Amniotic epithelial cell (primary cell): ENCODE measurements at regions not wholly inside any gene's neighbourhood (a gene's known extent, or its start where the extent isn't known, plus 50 kb on each side); places are given as distances from the start of the nearest gene placed in this dataset.

Experiments used
- DNase-seq: peaks from one replicate; pipeline ENCODE4 v3.0.0-alpha.2; 2010; ENCODE audit warnings: low read depth

DNA sequence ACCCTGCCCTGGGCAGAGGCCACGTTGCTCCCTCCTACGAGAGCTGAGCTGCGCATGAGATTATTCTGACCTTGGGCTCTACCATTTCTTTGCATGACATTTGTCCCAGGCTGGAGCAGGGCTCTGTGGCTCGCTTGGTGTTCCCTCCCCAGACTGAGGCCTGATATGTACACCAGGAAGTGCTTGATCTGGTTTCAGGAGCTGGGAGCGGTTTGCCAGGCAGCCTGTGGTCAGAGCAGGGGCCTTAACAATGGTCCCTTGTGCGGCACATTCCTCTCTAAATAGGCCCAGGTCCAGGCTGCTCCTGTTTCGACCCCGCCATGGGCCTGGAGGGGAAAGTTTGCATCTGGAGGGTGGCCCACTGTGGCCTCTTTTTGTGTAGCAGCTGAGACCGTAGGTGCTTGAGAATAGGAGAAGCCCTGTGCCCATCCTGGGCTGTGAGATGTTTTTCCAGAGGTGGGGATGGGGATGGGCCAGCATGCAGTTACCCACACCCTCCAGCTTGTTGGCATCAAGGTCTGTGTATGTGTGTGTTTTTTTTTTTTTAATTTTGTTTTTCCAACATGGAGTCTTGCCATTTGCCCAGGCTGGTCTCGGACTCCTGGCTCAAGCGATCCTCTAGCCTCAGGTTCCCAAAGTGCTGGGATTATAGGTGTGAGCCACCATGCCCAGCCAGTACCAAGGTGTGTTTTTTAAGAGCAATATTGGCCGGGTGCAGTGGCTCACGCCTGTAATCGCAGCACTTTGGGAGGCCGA, 253.9 kb downstream of the SEC14L1 start:
- no peak for DNase-seq

DNA sequence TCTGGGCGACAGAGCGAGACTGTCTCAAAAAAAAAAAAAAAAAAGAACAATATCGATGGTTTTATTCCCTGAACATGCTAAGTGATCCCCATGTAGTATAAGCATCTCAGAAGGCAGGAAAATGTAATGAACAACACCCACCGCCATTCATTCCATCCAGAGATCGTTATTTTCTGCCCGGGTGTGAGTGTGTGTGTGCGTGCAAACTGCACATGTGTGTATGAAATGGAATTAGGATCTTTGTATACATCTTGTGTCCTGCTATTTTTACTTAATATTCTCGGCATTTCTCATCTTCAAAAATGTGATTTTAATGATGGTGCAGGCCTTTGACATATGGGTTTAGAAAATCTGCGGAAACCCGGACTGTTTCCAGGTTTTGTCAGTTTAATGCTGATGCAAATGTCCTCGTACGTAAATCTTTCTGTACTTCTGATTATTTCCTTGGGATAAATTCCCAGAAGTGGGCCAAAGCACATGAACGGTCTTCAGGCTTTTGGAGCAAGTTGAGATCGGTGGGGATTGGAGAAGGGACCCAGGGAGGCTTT, 254.8 kb downstream of the SEC14L1 start:
- no peak for DNase-seq

DNA sequence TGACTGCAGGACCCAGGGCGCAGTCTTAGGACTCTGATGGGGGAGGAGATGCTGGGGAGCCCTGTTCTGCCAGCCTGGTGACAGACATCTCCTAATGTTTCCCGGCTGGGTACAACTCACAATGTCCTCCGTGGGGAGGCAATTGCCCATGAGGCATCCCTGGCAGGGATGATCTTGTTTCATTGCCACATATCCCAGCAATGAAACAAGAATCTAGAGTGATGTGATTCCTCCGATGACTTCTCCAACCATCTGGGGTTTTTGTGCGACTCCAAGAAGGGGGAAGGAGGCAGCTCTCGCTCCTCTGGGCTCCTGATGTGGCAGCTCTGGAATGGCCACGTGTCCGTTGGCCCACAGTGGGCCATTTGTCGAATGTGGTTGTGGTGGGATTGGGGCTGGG, 255.8 kb downstream of the SEC14L1 start:
- no peak for DNase-seq

DNA sequence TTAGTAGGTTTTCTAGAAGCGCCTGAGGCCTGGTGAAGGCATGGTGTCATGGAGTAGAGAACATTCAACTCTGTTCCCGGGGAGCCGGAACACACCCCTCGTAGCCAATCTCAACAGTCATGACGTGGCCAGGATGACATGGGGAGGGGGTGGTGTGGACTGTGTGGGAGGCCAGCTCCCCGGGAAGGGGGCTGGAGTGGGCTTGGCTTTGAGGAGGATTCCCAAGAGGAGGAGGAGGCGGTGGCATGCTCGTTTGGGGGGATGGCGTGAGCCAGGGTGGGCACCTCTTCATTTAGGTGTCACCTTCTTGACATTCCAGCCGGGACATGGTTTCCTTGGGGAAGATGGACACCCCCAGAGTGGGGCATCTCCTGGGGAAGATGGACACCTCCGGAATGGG, 257.5 kb downstream of the SEC14L1 start:
- DNase-seq: no peak

DNA sequence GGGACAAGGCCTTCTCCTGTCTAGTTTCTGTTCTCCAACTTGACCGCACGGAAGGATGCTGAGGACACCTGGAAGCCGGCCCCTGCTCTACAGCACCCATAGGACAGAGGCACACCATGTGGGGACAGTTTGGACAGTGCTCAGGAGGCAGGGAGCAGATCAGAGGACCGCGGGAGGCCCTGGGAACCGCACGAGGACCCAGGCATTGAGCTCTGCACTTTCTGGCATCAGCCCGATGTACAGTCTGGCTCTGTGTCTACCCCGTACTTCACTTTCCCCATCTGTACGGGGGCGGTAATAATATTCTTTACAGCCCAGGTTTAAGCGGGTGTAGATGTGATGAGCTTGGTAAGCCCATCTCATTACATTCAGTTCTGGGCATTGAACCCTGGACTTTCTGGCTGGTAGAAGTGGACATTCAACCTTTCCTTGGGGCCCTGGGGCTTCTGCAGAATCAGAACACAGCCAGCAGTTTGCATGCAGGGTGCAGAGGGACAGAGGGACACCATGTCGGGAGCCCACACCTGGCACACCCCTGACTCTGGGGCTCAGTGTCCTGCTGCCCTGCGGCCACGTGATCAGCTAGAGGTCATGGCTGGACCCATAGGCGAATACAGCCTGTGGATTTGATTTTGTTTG, 258.7 kb downstream of the SEC14L1 start:
- no peak for DNase-seq

DNA sequence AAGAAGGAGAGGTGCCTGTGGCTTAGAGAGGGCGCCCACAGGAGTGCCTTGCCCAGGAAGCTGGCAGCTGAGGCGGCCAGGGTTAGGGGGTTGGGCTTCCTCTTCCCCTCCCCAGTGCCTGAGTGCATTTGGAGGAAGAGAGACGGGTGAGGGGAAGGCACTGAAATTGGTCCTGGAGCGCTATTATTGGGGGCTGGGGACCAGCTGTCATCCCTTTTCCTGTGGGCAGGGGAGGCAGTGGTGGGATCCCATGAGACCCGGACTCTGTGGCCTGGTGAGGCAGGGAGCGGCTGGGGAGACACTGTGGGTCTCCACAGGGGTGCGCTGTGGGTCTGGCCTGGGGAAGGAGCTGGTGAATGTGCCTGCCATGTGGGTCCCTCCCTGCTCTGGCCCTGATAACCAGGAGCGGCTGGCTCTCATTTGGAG, 259.7 kb downstream of the SEC14L1 start:
- DNase-seq: no peak

DNA sequence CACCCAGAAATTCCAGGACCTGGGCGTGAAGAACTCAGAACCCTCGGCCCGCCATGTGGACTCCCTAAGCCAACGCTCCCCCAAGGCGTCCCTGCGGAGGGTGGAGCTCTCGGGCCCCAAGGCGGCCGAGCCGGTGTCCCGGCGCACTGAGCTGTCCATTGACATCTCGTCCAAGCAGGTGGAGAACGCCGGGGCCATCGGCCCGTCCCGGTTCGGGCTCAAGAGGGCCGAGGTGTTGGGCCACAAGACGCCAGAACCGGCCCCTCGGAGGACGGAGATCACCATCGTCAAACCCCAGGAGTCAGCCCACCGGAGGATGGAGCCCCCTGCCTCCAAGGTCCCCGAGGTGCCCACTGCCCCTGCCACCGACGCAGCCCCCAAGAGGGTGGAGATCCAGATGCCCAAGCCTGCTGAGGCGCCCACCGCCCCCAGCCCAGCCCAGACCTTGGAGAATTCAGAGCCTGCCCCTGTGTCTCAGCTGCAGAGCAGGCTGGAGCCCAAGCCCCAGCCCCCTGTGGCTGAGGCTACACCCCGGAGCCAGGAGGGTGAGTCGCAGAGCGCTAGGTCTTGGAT, 261.5 kb downstream of the SEC14L1 start:
- DNase-seq: no peak

DNA sequence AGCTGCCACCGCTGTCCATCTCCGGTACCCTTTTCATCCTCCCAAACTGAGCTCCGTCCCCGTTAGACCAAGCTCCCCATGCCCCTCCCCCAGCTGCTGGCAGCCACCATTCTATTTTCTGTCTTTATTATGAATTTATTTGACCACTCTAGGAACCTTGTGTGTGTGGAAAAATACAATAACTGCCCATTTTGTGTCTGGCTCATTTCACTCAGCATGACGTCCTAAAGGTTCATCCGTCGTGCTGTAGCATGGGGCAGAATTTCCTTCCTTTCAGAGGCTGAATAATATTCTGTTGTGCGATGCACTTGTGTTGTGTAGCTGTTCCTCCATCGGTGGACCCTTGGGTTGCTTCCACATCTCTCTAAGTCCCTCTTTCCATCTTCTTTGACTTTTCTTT, 263.1 kb downstream of the SEC14L1 start:
- DNase-seq: no peak

DNA sequence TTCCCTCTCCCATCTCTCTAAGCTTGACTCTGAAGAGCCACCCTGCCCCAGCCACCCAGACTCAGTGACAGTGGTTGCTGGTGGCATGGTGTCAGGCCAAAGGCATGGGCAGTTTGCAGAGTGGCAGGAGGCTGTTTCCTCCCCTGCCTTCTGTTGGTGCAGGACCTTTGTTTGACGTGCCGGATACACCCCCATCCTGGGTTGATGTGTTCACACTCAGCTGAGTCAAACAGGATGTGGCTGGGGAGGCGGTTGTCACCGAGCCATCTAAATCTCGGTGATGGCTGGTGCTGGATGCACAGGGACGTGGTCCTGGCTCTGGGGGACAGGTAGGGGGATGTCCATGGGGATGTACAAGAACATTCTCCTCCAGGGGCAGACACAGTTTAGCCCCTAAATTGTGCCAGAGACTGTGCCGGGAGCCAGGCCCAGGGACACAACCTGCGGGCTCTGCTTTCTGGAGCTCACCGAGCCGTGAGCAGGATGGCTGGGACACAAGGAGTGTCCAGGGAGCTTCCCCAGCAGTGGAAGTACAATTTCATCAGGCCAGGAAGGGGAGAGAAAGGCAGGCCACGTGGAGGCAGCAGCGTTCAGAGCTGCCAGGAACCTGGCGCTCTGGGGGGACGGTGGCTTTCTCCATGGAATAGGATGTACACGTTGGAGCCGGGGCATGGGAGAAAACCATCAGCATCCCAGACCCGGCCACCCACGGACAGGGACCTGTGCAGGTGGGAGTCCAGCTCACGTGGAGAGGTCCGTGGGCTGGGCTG, 264.2 kb downstream of the SEC14L1 start:
- DNase-seq: peak; percentile 61

DNA sequence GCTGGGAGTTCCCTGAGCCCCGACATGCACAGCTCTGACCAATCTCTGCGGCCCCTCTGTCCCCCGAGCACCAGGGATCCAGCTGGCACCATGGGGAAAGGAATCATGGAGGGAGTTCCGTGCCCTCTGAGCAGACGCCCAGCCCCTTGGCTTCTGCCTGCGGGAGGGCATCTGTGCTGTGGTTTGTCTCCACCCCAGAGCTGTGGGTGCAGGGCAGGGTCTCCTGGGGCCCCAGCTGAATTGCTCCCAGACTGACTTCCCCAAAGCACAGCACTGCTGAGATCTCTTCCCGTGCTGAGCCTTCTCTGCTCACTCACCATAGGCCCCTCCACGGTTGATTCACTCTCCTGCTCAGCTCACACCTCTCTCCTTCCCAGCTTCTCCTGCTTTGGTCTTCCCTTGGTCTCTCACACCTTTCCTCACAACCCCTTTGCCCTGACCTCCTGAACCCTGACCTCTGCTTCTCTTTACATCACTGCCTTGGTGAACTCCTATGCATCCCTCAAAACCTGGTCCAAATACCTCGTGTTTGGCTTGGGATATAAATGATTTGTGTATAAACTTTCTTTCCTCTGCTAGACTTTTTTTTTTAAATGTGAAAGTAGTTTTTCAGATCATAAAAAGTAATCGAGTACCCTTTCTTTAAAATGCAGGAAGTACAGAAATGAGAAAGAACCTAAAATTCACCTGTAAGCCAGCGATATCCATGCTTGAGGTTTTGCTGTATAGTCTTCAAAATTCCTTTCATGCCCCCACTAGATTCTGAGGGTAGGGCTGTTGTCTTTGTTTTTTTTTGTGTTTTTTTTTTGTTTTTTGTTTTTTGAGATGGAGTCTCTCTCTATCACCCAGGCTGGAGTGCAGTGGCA, 265.3 kb downstream of the SEC14L1 start:
- no peak for DNase-seq

DNA sequence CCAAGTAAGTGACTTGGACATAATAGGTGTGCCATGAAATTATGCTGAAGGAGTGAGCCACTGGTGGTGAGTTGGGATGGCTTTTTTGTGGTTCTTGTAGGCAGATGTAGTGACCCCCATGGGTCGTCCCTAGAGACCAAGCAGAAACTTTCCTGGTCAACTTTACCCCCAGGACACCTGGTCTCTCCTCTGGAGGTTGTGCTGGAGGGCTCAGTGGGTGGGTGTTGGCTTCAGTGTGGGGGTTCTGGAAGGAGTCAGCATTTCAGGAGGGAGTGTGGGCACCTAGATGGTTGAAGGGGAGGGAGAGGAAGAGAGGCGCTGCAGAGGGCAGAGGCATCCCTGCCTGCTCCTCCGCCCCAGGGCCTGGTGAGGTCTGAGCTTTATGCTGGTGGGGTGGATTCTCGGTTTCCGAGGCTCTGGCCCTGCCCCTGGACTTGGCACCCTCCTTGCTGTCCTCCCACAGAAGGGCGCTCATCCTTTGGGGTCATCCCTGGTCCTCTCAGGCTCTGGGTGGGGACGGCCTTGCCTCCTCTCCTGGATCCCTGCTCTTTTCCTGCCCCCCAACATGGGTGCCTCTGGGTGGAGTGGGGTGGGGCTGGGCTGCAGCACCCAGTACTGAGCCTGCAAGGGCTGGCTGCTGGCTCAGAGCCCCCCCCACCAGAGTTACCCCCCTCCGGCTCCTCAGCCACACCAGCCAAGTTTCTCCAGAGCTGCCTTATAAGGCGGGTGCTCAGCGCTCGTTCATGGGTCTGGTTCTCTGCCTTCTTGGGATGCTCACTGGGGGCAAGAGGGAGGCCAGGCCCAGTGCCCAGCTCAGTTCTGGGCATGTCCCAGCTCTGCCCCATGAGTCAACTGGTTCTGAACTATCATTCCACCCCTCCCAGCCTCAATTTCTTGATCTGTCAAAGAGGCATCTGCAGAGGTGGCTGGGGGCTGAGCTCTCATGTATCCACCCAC, 266.8 kb downstream of the SEC14L1 start:
- DNase-seq: no peak

DNA sequence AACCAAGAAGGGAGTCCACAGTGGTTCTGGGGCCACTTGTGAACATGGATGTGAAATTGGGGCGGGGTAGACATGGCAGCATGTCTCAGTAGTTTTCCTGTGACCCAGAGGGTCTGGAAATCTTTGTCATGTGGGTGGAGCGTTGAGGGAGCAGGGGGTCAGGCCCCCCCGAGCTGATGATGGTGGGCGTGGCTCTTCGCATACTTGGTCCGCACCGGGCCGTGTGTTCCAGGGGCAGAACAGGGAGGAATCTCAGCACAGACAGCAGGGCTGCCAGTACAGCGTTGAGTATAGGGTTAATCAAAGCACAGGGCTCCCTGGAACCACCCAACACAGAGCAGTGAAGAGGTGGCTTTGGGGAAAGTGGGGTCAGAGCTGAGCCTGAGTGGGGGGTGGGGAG, 267.5 kb downstream of the SEC14L1 start:
- no peak for DNase-seq

DNA sequence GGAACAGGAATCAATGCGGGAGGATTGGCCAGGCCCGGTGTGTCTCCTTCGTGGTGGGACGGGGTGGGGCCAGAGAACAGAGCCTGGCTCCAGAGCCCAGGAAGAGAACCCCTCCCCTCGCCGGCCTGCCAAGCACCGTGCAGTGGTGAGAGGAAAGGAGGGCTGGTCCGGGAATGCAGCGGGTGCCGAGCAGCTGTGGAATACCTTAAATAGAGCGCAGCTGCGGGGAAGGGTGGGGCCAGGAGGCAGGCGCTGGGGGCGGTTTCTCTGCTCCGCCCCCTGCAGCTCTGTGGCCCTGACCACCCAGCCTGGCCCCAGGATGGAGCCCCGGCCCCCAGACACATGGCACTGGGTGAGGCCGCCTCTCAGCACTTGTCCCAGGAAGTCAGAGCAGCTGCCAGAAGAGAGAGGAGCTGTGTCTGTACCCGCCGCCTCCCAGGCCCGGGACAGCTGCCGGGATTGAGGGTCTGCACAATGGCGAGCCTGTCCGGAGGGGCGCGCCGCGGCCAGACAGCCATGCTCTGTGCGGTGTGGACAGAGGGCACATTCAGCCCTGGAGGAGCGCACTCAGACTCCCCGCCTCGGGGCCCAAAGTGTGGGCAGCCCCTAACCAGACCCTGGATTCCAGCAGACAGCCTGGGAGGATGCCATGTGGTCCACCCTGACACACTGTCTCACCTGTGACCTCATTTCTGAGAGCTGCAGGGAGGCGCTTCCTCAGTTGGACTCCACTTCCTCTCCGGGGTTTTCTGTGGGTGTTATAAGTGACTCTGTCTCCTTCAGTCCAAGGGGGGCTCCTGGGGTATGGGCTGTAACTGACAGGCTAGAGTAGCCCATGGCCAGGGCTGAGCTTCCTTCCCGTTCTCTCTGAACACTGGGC, 268.8 kb downstream of the SEC14L1 start:
- peak; percentile 62 for DNase-seq

DNA sequence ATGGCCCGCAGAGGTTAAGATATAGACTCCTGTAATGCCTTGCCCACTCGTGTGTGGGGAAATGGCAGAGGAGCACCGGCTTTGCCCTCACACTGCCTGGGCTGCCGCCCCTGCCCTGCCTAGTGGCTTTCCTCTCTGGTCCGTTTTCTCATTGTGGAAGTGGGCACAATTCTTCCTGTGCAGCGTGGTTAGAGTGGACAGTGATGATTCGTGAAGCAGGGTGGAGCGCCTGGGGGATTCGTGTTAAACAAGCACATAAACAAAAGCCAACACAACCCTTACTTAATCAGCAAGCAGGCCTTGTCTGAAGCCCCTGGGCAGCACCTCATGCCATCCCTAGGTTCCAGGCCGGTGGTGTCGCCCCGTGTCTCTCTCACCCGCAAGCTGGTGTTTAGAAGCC, 269.7 kb downstream of the SEC14L1 start:
- no peak for DNase-seq

DNA sequence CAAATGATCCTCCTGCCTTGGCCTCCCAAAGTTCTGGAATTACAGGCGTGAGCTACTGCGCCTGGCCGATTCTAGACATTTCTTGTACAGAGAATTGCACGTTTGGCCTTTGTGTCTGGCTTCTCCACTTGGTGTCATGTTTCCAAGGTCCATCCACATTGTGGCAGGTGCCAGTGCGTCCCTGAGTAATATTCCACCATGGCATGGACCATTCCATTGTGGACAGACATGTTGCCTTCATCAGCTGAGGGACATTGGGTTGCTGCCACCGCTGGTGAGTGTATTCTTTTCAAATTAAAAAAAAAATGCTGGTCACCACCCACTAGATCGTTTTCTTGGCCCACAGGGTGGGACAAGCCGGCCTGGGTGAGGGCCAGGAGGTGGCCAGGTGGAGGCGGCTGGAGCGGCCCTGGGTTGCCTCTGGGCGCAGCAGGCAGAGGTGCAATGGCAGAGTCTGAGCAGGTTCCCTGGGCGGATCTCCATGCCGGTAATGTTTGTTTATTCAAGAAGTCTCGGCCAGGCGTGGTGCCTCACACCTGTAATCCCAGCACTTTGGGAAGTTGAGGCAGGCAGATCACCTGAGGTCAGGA, 274.1 kb downstream of the SEC14L1 start:
- DNase-seq: no peak

DNA sequence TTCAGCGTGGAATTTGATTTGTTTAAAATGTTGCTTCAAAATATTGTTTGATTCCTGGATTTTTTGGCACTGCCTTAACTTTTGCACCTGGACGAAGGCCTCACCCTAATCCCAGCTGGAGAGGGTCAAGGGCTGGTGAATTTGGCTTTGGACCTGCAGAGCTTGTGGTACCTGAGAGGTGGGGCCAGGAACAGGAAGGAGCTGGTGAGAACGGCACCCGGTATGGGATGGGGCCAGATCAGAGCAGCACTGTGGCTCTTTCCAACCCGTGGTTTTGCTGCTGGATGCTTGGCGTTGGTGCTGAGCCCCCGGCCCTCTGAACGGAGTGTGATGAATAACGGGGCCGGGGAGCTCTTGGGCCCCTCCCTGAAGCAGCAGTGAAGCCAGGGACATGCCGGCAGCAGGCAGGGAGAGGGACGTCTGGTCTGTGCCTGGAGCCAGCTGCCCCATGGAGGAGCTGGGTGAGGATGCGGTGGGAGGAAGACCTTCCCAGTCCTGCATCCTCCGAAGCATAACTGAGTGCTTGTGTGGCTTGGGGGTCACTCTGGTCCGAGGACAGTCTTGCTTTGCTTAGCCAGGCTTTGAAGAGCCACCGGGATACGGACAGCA, 275.4 kb downstream of the SEC14L1 start:
- DNase-seq: no peak

DNA sequence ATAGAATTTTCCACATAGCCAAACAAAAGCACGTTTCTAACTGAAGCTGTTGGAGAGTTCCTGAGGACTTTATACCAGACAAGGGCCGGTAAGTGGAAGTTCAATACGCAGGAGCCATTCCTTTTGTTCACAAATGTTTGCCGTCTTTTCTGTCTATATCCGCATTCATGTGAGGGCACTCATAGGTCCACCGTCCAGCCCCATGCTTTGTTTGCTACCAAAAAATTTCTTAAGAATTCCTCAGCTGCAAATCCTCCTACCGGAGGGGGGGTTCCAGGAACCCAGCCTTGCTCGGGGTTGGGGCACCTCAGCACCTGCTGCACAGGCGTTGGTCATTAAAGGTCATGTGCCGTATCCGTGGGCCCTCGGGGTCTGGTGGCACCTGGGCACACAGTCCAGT, 276.8 kb downstream of the SEC14L1 start:
- no peak for DNase-seq

DNA sequence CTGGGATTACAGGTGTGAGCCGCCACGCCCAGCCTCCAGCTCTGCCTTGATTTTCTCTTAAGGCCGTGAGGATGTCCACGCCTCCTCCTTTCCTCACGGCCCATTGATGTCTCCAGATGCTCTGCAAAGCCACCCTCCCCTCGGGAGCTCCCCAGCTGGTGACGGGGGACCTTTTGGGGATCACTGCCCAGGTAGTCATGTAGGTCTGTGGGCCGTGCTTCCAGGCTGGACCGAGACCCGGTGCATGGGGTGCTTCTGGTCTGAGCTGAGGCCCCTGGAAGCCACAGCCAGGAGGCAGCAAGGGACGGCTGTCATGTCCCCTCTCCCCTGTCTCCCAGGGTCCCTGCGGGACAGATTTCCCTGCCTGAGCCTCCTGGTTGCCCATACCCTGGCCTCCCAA, 277.8 kb downstream of the SEC14L1 start:
- no peak for DNase-seq
